Lower leg skin (tissue), 4 donors: ENCODE measurements at regions not wholly inside any gene's neighbourhood (a gene's known extent, or its start where the extent isn't known, plus 50 kb on each side); places are given as distances from the start of the nearest gene placed in this dataset.

ENCODE experiments used
- DNase-seq, 2 donors: peaks; one replicate each; pipeline ENCODE4 v3.0.0-alpha.2; 2019; ENCODE audit warnings: low spot score in 2 of 2
- H3K4me3 ChIP-seq: fragments of 200-600 bp; sonication (generic); 2 replicates; pipeline ENCODE4 v1.5.1; 2017; ENCODE audit warnings: mild to moderate bottlenecking, low read depth; ENCODE audit not compliant: poor library complexity, severe bottlenecking
- POLR2A ChIP-seq, 2 donors: fragments of 450-650 bp; IDR thresholded peaks; one replicate each; pipeline ENCODE4 v1.6.1; 2016 to 2017; ENCODE audit warnings: antibody characterized with exemption in 2 of 2, mild to moderate bottlenecking in 1 of 2, moderate library complexity in 1 of 2
- WGBS, 2 donors: methylation state at CpG; one replicate each; pipeline ENCODE4 v1.1.5; 2018; 5-methylcytosine and 5-hydroxymethylcytosine counted together
- intact Hi-C: fragments of 100-400 bp; cut with DNase I; formaldehyde crosslinking; loops from one replicate; pipeline ENCODE4 v1.15.0; 2023; ENCODE audit warnings: low total_unique reads
- TF ChIP-seq, protein P1 (sequence below), 3 donors: fragments of 450-650 bp; IDR thresholded peaks; one replicate each; pipeline ENCODE4 v1.5.1; 2016; ENCODE audit warnings: antibody characterized with exemption in 3 of 3, mild to moderate bottlenecking in 3 of 3, moderate library complexity in 2 of 3

DNA sequence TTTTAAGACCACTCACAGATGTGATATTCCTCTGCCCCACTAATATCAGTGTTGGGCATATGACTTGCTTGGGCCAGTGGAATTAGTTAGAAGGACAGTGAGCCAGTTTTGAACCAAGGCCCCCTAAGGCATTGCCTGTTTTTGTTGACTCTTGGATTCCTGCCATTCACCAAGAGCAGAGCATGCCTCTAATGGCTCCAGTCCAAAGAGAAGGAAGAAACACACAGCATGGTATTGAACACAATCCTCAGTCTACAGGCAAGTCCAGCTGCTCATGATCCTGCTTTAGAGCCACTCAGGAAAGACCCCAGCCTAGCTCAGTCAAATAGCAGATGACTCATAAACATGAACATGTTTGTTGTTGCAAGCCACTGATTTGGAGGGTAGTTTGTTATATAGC is 1201.5 kb downstream of the BCL11B start:
- intact Hi-C loops: no loop called here
- no peak for DNase-seq

DNA sequence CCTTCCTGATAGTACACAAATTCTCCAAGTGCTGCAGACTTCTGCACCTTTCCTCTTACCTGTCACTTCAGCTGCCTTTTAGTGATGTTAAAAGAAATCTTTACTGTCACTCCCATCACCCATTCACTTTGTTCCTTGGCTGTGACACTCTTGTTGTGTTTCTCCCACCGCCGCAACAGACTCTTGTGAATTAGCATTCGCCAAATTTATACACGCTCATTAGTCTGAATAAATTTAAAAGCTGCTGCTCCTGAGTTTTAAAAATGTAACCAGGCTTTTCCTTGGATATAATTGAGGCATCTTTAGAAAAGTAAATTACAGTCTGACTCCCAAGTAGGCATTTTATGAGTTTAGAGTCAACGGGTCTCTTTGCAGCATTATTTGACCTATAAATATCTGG is 1197.9 kb downstream of the BCL11B start:
- intact Hi-C loops: no loop called here
- no peak for DNase-seq
- TF ChIP-seq, protein P1, sequence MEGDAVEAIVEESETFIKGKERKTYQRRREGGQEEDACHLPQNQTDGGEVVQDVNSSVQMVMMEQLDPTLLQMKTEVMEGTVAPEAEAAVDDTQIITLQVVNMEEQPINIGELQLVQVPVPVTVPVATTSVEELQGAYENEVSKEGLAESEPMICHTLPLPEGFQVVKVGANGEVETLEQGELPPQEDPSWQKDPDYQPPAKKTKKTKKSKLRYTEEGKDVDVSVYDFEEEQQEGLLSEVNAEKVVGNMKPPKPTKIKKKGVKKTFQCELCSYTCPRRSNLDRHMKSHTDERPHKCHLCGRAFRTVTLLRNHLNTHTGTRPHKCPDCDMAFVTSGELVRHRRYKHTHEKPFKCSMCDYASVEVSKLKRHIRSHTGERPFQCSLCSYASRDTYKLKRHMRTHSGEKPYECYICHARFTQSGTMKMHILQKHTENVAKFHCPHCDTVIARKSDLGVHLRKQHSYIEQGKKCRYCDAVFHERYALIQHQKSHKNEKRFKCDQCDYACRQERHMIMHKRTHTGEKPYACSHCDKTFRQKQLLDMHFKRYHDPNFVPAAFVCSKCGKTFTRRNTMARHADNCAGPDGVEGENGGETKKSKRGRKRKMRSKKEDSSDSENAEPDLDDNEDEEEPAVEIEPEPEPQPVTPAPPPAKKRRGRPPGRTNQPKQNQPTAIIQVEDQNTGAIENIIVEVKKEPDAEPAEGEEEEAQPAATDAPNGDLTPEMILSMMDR (IDR thresholded peaks at IDR 0.05): no peak
- TF ChIP-seq POLR2A (IDR thresholded peaks at IDR 0.05): no peak
- WGBS, 2 donors: 92 to 93% methylated on average over 5 of the region's 5 CpGs
- H3K4me3 ChIP-seq: no peak overlapping the region

More for the DNA sequence above, 1201.5 kb downstream of the BCL11B start:
- no peak overlapping the region for H3K4me3 ChIP-seq
- TF ChIP-seq, protein P1 (IDR thresholded peaks at IDR 0.05): no peak
- TF ChIP-seq POLR2A (IDR thresholded peaks at IDR 0.05): no peak

DNA sequence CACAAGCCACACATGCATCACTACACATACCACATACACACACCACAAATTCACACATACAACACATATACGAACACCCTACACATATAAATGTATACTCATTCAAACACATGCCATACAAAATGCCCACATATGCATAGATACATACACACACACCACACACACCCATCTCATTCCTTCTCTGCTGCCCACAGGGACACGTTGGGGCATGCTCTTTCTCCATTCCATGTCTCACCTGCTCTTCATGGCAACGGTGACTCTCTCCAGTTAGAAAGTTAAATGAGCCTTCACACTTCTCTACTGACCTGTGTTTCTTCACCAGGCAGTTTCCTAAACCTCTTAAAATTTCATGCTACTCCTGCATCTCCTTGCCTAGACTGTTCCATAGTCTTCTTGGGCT is 1194.8 kb downstream of the BCL11B start:
- DNase-seq: no peak
- WGBS, 2 donors: 49 to 51% methylated on average over 3 of the region's 3 CpGs
- intact Hi-C loops: no loop called here
- H3K4me3 ChIP-seq: no peak overlapping the region
- no peak for TF ChIP-seq POLR2A (IDR thresholded peaks at IDR 0.05)
- TF ChIP-seq, protein P1 (IDR thresholded peaks at IDR 0.05): no peak

DNA sequence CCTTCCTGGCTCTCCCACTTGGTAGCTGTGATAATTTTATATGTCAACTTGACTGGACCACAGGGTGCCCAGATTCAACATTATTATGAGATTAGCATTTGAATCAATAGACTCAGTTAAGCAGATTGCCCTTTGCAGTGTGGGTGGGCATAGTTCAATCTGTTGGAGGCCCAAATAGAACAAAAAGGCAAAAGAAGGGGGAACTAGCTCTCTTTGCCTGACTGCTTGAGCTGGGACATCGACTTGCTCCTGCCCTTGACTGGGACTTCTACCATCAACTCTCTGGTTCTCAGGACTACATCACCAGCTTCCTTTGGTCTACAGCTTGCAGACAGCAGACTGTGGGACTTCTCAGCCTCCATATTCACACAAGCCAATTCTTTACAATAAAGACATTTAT is 1189.2 kb downstream of the BCL11B start:
- intact Hi-C loops: no loop called here
- TF ChIP-seq POLR2A (IDR thresholded peaks at IDR 0.05): no peak
- TF ChIP-seq, protein P1 (IDR thresholded peaks at IDR 0.05): no peak
- no peak overlapping the region for H3K4me3 ChIP-seq
- 82 to 95% methylated on average over 1 of the region's 1 CpG for WGBS, 2 donors
- no peak for DNase-seq

DNA sequence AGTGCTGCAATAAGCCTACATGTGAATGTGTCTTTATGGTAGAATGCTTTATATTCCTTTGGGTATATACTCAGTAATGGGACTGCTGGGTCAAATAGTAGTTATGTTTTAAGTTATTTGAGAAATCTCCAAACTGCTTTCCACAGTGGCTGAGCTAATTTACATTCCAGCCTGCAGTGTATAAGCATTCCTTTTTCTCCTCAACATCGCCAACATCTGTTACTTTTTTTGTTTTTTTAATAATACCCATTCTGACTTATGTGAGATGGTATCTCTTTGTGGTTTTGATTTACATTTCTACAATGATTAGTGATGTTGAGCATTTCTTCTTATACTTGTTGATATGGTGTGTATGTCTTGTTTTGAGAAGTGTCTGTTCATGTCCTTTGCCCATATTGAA is 1186.2 kb downstream of the BCL11B start:
- H3K4me3 ChIP-seq: no peak overlapping the region
- DNase-seq: no peak
- TF ChIP-seq, protein P1 (IDR thresholded peaks at IDR 0.05): no peak
- TF ChIP-seq POLR2A (IDR thresholded peaks at IDR 0.05): no peak
- 76 to 89% methylated on average over 1 of the region's 1 CpG for WGBS, 2 donors
- intact Hi-C loops: no loop called here

DNA sequence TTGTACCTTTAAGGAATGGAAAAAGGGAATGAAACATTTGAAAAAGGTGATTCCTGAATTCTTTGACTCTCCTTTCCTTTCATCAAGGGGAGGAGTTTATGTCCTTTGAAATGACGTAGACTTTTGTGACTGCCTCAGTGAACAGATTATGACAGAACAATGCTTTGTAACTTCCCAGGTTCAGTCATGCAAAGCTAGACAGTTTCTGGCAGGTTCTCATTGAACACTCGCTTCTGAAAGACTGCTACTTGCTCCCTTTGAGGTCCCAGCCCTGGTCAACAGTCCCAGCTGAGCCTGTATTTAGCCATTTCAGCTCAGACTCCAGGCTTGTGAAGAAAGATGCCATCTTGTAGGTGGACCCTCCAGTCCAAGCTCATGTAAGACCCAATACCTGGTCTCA is 1178.9 kb downstream of the BCL11B start:
- WGBS, 2 donors: 87 to 89% methylated on average over 2 of the region's 2 CpGs
- H3K4me3 ChIP-seq: no peak overlapping the region
- intact Hi-C loops: no loop called here

More for the DNA sequence above, 1178.9 kb downstream of the BCL11B start:
- TF ChIP-seq, protein P1 (IDR thresholded peaks at IDR 0.05): no peak
- no peak for TF ChIP-seq POLR2A (IDR thresholded peaks at IDR 0.05)
- no peak for DNase-seq
